GM12878 (cell line): ENCODE measurements at regions not wholly inside any gene's neighbourhood (a gene's known extent, or its start where the extent isn't known, plus 50 kb on each side); places are given as distances from the start of the nearest gene placed in this dataset.

ENCODE experiments used
- ATAC-seq: fragments of 200-7000 bp; cut with Tn5 transposase; 3 replicates; pipeline ENCODE4 v1.9.1; 2020; ENCODE audit warnings: mild to moderate bottlenecking, moderate library complexity
- BruUV-seq: library from RNA; stranded (reverse); fragments of 400-500 nt; replicated peaks from 2 replicates; lab custom pipeline; 2021; lab: Mats Ljungman, UMichigan
- CTCF ChIA-PET: fragments of 300-600 bp; sonication (Branson Sonifier 250); formaldehyde crosslinking; extraction: SDS; loops from one replicate; lab custom pipeline; 2021; ENCODE audit warnings: inconsistent platforms; lab: Yijun Ruan, JAX
- POLR2A ChIA-PET: fragments of 350-600 bp; formaldehyde crosslinking; extraction: SDS; loops from one replicate; lab custom pipeline; 2021; ENCODE audit warnings: inconsistent platforms; lab: Charles Lee
- RAD21 ChIA-PET: fragments of 300-600 bp; sonication (Branson Sonifier 250); formaldehyde crosslinking; loops from one replicate; lab custom pipeline; 2023; ENCODE audit warnings: antibody characterized with exemption; ENCODE audit not compliant: unreplicated experiment; lab: Charles Lee
- SMC1A ChIA-PET: fragments of 300-600 bp; sonication (Branson Sonifier 250); formaldehyde crosslinking; loops from one replicate; lab custom pipeline; 2023; ENCODE audit not compliant: unreplicated experiment, uncharacterized antibody; lab: Charles Lee
- DNase-seq: peaks from one replicate; pipeline ENCODE4 v3.0.0-alpha.2; 2011; ENCODE audit warnings: low read depth, low spot score
- FAIRE-seq: peaks from 3 replicates; lab custom pipeline; 2011; peaks lifted over from hg19 to GRCh38; lab: Jason Lieb, UNC
- H2AFZ ChIP-seq: 2 replicates; pipeline ENCODE4 v1.6.0; 2011; ENCODE audit warnings: low read depth, low read length, control low read depth; ENCODE audit not compliant: control insufficient read depth
- H3K27ac ChIP-seq: 2 replicates; pipeline ENCODE4 v1.5.1; 2011; ENCODE audit warnings: control low read depth; ENCODE audit not compliant: control insufficient read depth, insufficient read depth
- H3K27me3 ChIP-seq, 2 experiments: replicated peaks in 1 of 2; 2 replicates each; pipeline versions ENCODE4 v1.6.0 to v1.6.1; 2011; ENCODE audit warnings: low read length in 1 of 2; ENCODE audit not compliant: control insufficient read depth in 2 of 2, insufficient read depth in 2 of 2
- H3K36me3 ChIP-seq, 2 experiments: 2 replicates each; pipeline ENCODE4 v1.5.1; 2011; ENCODE audit warnings: low read length in 1 of 2; ENCODE audit not compliant: control insufficient read depth in 2 of 2, insufficient read depth in 2 of 2
- H3K4me1 ChIP-seq: 2 replicates; pipeline ENCODE4 v1.6.1; 2011; ENCODE audit warnings: mild to moderate bottlenecking, low read length, moderate library complexity, mixed read lengths; ENCODE audit not compliant: control insufficient read depth, insufficient read depth
- H3K4me2 ChIP-seq: 2 replicates; pipeline ENCODE4 v1.6.0; 2011; ENCODE audit warnings: control low read depth; ENCODE audit not compliant: control insufficient read depth, insufficient read depth
- H3K4me3 ChIP-seq: fragments of 200-600 bp; sonication (generic); 2 replicates; pipeline ENCODE4 v1.5.1; 2016
- H3K79me2 ChIP-seq: 2 replicates; pipeline ENCODE4 v1.6.0; 2011; ENCODE audit warnings: low read length; ENCODE audit not compliant: control insufficient read depth, insufficient read depth
- H3K9ac ChIP-seq: 2 replicates; pipeline ENCODE4 v1.8.0; 2011; ENCODE audit warnings: low read length, control low read depth, mixed read lengths; ENCODE audit not compliant: control insufficient read depth, insufficient read depth
- H3K9me3 ChIP-seq: replicated peaks from 3 replicates; pipeline ENCODE4 v1.5.1; 2011; ENCODE audit warnings: mild to moderate bottlenecking, low read length; ENCODE audit not compliant: control insufficient read depth, insufficient read depth
- H4K20me1 ChIP-seq: 2 replicates; pipeline ENCODE4 v1.6.0; 2011; ENCODE audit not compliant: control insufficient read depth, insufficient read depth
- GATAD2B ChIP-seq: fragments of 450-650 bp; conservative IDR thresholded peaks from 2 replicates; pipeline ENCODE4 v1.6.1; 2017; ENCODE audit warnings: low read depth, mild to moderate bottlenecking, moderate library complexity
- NFXL1 ChIP-seq: fragments of 450-650 bp; IDR thresholded peaks from 2 replicates; pipeline ENCODE4 v1.6.1; 2017; ENCODE audit warnings: antibody characterized with exemption, mild to moderate bottlenecking, borderline replicate concordance
- TARDBP ChIP-seq: IDR thresholded peaks from 2 replicates; pipeline ENCODE4 v1.6.1; 2016; ENCODE audit warnings: borderline replicate concordance
- WGBS: methylation state at CpG from one replicate; pipeline ENCODE4 v1.1.6; 2016; ENCODE audit warnings: low lambda C conversion rate; ENCODE audit not compliant: insufficient replicate concordance, insufficient coverage; ENCODE audit errors: missing lambda C conversion rate; 5-methylcytosine and 5-hydroxymethylcytosine counted together
- in situ Hi-C: fragments of 300-500 bp; cut with MboI; formaldehyde crosslinking; loops from 9 replicates; pipeline ENCODE4 v1.14.3; 2018; ENCODE audit warnings: mixed read lengths
- intact Hi-C: fragments of 100-400 bp; cut with micrococcal nuclease; formaldehyde crosslinking; loops from one replicate; pipeline ENCODE4 v1.14.2; 2022; ENCODE audit not compliant: unreplicated experiment
- TF ChIP-seq, protein P1 (sequence below): fragments of 450-650 bp; IDR thresholded peaks from 2 replicates; pipeline ENCODE4 v1.6.1; 2018; ENCODE audit warnings: mild to moderate bottlenecking, low read depth, moderate library complexity; ENCODE audit not compliant: partially characterized antibody
- TF ChIP-seq, protein P2 (sequence below): IDR thresholded peaks from 2 replicates; pipeline ENCODE4 v1.6.1; 2012; ENCODE audit warnings: low read length, inconsistent platforms

DNA sequence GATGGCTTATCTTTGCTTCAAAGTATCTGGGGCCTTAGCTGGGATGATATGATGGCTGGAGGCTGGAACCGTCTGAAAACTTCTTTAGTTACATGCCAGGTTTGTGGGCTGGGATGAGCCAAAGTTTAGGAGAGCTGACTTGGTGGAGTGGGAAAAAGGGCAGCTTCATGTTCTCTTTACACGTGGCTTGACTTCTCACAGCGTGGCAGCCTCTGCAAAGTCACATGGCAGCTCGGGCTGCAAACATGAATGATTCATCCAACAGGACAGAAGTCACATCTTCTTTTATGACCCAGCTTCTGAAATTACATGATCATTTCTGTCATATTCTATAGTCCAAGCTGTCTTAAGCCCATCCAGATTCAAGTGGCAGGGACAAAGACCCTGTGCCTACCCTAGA lies 176.0 kb downstream of the OLFM4 start:
- 18% methylated on average over 4 of the region's 4 CpGs for whole genome bisulfite sequencing
- in situ Hi-C loops (no loop called here), intact Hi-C loops (no loop called here)
- TF ChIP-seq NFXL1, result no peak
- no peak for TF ChIP-seq TARDBP
- no peak for TF ChIP-seq GATAD2B
- TF ChIP-seq, protein P1, sequence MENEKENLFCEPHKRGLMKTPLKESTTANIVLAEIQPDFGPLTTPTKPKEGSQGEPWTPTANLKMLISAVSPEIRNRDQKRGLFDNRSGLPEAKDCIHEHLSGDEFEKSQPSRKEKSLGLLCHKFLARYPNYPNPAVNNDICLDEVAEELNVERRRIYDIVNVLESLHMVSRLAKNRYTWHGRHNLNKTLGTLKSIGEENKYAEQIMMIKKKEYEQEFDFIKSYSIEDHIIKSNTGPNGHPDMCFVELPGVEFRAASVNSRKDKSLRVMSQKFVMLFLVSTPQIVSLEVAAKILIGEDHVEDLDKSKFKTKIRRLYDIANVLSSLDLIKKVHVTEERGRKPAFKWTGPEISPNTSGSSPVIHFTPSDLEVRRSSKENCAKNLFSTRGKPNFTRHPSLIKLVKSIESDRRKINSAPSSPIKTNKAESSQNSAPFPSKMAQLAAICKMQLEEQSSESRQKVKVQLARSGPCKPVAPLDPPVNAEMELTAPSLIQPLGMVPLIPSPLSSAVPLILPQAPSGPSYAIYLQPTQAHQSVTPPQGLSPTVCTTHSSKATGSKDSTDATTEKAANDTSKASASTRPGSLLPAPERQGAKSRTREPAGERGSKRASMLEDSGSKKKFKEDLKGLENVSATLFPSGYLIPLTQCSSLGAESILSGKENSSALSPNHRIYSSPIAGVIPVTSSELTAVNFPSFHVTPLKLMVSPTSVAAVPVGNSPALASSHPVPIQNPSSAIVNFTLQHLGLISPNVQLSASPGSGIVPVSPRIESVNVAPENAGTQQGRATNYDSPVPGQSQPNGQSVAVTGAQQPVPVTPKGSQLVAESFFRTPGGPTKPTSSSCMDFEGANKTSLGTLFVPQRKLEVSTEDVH, result no peak
- TF ChIP-seq, protein P2, sequence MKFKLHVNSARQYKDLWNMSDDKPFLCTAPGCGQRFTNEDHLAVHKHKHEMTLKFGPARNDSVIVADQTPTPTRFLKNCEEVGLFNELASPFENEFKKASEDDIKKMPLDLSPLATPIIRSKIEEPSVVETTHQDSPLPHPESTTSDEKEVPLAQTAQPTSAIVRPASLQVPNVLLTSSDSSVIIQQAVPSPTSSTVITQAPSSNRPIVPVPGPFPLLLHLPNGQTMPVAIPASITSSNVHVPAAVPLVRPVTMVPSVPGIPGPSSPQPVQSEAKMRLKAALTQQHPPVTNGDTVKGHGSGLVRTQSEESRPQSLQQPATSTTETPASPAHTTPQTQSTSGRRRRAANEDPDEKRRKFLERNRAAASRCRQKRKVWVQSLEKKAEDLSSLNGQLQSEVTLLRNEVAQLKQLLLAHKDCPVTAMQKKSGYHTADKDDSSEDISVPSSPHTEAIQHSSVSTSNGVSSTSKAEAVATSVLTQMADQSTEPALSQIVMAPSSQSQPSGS, result no peak
- CTCF ChIA-PET, result interaction anchor here (0.8 kb wide), 1 partner anchor 473 kb away, joined by 4 read pairs; no protein-coding TSS in a partner anchor
- no peak overlapping the region for H3K9ac ChIP-seq
- no peak overlapping the region for H3K4me2 ChIP-seq
- H3K4me1 ChIP-seq, result no peaks in the 10 kb centered on the region
- RAD21 ChIA-PET, result interaction anchor here (0.7 kb wide), 1 partner anchor 580 kb away, joined by 3 read pairs; no protein-coding TSS in a partner anchor
- no peak for FAIRE-seq
- POLR2A ChIA-PET, result no interaction called here
- H2AFZ ChIP-seq, result no peak overlapping the region
- no peak for ATAC-seq
- H3K79me2 ChIP-seq, result no peaks in the 10 kb centered on the region
- no peak overlapping the region for H3K4me3 ChIP-seq
- no peaks in the 10 kb centered on the region for H3K36me3 ChIP-seq
- H3K27me3 ChIP-seq, result no peaks in the 10 kb centered on the region; a peak in 1 of 4 replicates
- BruUV-seq, result no TSS peak
- H4K20me1 ChIP-seq, result no peaks in the 10 kb centered on the region
- DNase-seq, result no peak
- SMC1A ChIA-PET, result no interaction called here
- no peak overlapping the region for H3K27ac ChIP-seq
- no peaks in the 10 kb centered on the region; the same call in 2 of the 3 replicates for H3K9me3 ChIP-seq
